HEK293 (cell line): ENCODE measurements at regions not wholly inside any gene's neighbourhood (a gene's known extent, or its start where the extent isn't known, plus 50 kb on each side); places are given as distances from the start of the nearest gene placed in this dataset.

Source experiments
- CTCF ChIA-PET: fragments of 350-600 bp; formaldehyde crosslinking; extraction: SDS; loops from one replicate; lab custom pipeline; 2021; ENCODE audit warnings: antibody characterized with exemption; lab: Yijun Ruan, JAX
- POLR2A ChIA-PET: fragments of 300-600 bp; formaldehyde crosslinking; extraction: SDS; loops from one replicate; lab custom pipeline; 2020; ENCODE audit warnings: antibody characterized with exemption, inconsistent platforms; lab: Yijun Ruan, JAX
- H3K27ac ChIP-seq: fragments of 200-500 bp; sonication (Bioruptor generic); 2 replicates; pipeline ENCODE4 v1.5.1; 2014; ENCODE audit warnings: low read depth, low read length, control low read depth, inconsistent platforms; ENCODE audit errors: extremely low read depth
- H3K36me3 ChIP-seq, 2 experiments: fragments of 200-500 bp in 1 of 2; sonication (Bioruptor generic) in 1 of 2; 1 replicate in 1 of 2; 2 replicates in 1 of 2; pipeline ENCODE4 v1.5.1; 2014 to 2017; ENCODE audit warnings: inconsistent platforms in 2 of 2, low read length in 2 of 2; ENCODE audit not compliant: control insufficient read depth in 2 of 2, insufficient read depth in 1 of 2
- H3K4me1 ChIP-seq: fragments of 200-500 bp; sonication (Bioruptor generic); 2 replicates; pipeline ENCODE4 v1.5.1; 2014; ENCODE audit warnings: mild to moderate bottlenecking, low read length, inconsistent platforms; ENCODE audit not compliant: control insufficient read depth, insufficient read depth
- H3K4me3 ChIP-seq: 2 replicates; pipeline ENCODE4 v1.5.1; 2011; ENCODE audit warnings: low read depth, mild to moderate bottlenecking, control low read depth, low read length, moderate library complexity
- H3K9me3 ChIP-seq: fragments of 200-500 bp; sonication (Bioruptor generic); 2 replicates; pipeline ENCODE4 v1.5.1; 2014; ENCODE audit warnings: low read depth, low read length, inconsistent platforms; ENCODE audit not compliant: control insufficient read depth, insufficient read depth
- FEZF1 ChIP-seq: fragments of 450-650 bp; formaldehyde crosslinking; IDR thresholded peaks from 2 replicates; pipeline ENCODE4 v1.5.1; 2016; ENCODE audit warnings: missing biosample characterization, missing genetic modification characterization
- SP3 ChIP-seq: fragments of 450-650 bp; formaldehyde crosslinking; IDR thresholded peaks from 2 replicates; pipeline ENCODE4 v1.5.1; 2016; ENCODE audit warnings: missing biosample characterization, missing genetic modification characterization
- TCF7L2 ChIP-seq: IDR thresholded peaks from 2 replicates; pipeline ENCODE4 v1.6.1; 2011; ENCODE audit warnings: low read depth, mild to moderate bottlenecking, inconsistent platforms, low read length, moderate library complexity, borderline replicate concordance
- ZBTB48 ChIP-seq: fragments of 450-650 bp; formaldehyde crosslinking; IDR thresholded peaks from 2 replicates; pipeline ENCODE4 v1.5.1; 2016; ENCODE audit warnings: missing biosample characterization, missing genetic modification characterization
- ZNF140 ChIP-seq: fragments of 450-650 bp; formaldehyde crosslinking; IDR thresholded peaks from 2 replicates; pipeline ENCODE4 v1.5.1; 2016; ENCODE audit warnings: missing biosample characterization, missing genetic modification characterization
- ZNF155 ChIP-seq: fragments of 450-650 bp; formaldehyde crosslinking; IDR thresholded peaks from 2 replicates; pipeline ENCODE4 v1.5.1; 2016; ENCODE audit warnings: missing biosample characterization, missing genetic modification characterization
- ZNF48 ChIP-seq: fragments of 450-650 bp; formaldehyde crosslinking; IDR thresholded peaks from 2 replicates; pipeline ENCODE4 v1.5.1; 2016; ENCODE audit warnings: missing biosample characterization, missing genetic modification characterization
- ZNF530 ChIP-seq: fragments of 450-650 bp; formaldehyde crosslinking; IDR thresholded peaks from 2 replicates; pipeline ENCODE4 v1.5.1; 2016; ENCODE audit warnings: low read depth, missing biosample characterization, missing genetic modification characterization
- TF ChIP-seq, protein P1 (sequence below): fragments of 450-650 bp; formaldehyde crosslinking; IDR thresholded peaks from 2 replicates; pipeline ENCODE4 v1.5.1; 2016; ENCODE audit warnings: missing biosample characterization, missing genetic modification characterization
- TF ChIP-seq, protein P2 (sequence below): fragments of 450-650 bp; formaldehyde crosslinking; IDR thresholded peaks from 2 replicates; pipeline ENCODE4 v1.5.1; 2016; ENCODE audit warnings: missing biosample characterization, missing genetic modification characterization
- TF ChIP-seq, protein P3 (sequence below): fragments of 450-650 bp; IDR thresholded peaks from 2 replicates; pipeline ENCODE4 v1.5.1; 2018; ENCODE audit warnings: missing biosample characterization, missing genetic modification characterization
- TF ChIP-seq, protein P4 (sequence below): fragments of 450-650 bp; formaldehyde crosslinking; IDR thresholded peaks from 2 replicates; pipeline ENCODE4 v1.5.1; 2016; ENCODE audit warnings: missing biosample characterization, missing genetic modification characterization
- TF ChIP-seq, protein P5 (sequence below): fragments of 450-650 bp; formaldehyde crosslinking; IDR thresholded peaks from 2 replicates; pipeline ENCODE4 v1.5.1; 2016; ENCODE audit warnings: missing biosample characterization, missing genetic modification characterization
- TF ChIP-seq, protein P6 (sequence below): fragments of 450-650 bp; formaldehyde crosslinking; IDR thresholded peaks from 2 replicates; pipeline ENCODE4 v1.5.1; 2016; ENCODE audit warnings: missing biosample characterization, missing genetic modification characterization
- TF ChIP-seq, protein P7 (sequence below): fragments of 450-650 bp; formaldehyde crosslinking; IDR thresholded peaks from 2 replicates; pipeline ENCODE4 v1.5.1; 2016; ENCODE audit warnings: missing biosample characterization, missing genetic modification characterization

DNA sequence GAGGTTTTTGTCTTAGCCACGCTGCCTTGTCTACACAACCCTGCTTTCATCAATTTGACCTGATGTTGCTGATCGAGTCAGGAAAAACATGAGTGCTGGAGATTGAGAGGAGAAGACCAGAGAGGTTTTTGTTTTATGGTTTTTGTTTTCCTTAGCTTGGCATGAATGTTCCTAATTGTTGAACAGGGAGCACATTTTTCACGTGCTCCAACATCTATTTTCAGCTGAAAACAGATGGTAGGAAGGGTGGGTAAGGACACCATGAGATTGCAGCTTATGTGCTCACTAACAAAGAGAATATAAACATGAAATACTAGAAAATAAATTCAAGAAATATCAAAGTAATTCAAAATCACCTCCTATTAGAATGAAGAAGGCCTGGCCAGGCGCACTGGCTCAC, 79.9 kb upstream of the LMCD1 start:
- H3K4me3 ChIP-seq, result no peak overlapping the region
- TF ChIP-seq, protein P1, sequence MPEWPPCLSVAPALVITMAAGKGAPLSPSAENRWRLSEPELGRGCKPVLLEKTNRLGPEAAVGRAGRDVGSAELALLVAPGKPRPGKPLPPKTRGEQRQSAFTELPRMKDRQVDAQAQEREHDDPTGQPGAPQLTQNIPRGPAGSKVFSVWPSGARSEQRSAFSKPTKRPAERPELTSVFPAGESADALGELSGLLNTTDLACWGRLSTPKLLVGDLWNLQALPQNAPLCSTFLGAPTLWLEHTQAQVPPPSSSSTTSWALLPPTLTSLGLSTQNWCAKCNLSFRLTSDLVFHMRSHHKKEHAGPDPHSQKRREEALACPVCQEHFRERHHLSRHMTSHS (tag by site-specific recombination), result no peak
- TF ChIP-seq, protein P2, sequence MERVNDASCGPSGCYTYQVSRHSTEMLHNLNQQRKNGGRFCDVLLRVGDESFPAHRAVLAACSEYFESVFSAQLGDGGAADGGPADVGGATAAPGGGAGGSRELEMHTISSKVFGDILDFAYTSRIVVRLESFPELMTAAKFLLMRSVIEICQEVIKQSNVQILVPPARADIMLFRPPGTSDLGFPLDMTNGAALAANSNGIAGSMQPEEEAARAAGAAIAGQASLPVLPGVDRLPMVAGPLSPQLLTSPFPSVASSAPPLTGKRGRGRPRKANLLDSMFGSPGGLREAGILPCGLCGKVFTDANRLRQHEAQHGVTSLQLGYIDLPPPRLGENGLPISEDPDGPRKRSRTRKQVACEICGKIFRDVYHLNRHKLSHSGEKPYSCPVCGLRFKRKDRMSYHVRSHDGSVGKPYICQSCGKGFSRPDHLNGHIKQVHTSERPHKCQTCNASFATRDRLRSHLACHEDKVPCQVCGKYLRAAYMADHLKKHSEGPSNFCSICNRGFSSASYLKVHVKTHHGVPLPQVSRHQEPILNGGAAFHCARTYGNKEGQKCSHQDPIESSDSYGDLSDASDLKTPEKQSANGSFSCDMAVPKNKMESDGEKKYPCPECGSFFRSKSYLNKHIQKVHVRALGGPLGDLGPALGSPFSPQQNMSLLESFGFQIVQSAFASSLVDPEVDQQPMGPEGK, result no peak
- no peak for TF ChIP-seq ZBTB48 (tag by site-specific recombination)
- no peak for TF ChIP-seq ZNF155 (tag by site-specific recombination)
- TF ChIP-seq, protein P3, sequence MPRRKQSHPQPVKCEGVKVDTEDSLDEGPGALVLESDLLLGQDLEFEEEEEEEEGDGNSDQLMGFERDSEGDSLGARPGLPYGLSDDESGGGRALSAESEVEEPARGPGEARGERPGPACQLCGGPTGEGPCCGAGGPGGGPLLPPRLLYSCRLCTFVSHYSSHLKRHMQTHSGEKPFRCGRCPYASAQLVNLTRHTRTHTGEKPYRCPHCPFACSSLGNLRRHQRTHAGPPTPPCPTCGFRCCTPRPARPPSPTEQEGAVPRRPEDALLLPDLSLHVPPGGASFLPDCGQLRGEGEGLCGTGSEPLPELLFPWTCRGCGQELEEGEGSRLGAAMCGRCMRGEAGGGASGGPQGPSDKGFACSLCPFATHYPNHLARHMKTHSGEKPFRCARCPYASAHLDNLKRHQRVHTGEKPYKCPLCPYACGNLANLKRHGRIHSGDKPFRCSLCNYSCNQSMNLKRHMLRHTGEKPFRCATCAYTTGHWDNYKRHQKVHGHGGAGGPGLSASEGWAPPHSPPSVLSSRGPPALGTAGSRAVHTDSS (tag by site-specific recombination), result no peak
- TF ChIP-seq, protein P4, sequence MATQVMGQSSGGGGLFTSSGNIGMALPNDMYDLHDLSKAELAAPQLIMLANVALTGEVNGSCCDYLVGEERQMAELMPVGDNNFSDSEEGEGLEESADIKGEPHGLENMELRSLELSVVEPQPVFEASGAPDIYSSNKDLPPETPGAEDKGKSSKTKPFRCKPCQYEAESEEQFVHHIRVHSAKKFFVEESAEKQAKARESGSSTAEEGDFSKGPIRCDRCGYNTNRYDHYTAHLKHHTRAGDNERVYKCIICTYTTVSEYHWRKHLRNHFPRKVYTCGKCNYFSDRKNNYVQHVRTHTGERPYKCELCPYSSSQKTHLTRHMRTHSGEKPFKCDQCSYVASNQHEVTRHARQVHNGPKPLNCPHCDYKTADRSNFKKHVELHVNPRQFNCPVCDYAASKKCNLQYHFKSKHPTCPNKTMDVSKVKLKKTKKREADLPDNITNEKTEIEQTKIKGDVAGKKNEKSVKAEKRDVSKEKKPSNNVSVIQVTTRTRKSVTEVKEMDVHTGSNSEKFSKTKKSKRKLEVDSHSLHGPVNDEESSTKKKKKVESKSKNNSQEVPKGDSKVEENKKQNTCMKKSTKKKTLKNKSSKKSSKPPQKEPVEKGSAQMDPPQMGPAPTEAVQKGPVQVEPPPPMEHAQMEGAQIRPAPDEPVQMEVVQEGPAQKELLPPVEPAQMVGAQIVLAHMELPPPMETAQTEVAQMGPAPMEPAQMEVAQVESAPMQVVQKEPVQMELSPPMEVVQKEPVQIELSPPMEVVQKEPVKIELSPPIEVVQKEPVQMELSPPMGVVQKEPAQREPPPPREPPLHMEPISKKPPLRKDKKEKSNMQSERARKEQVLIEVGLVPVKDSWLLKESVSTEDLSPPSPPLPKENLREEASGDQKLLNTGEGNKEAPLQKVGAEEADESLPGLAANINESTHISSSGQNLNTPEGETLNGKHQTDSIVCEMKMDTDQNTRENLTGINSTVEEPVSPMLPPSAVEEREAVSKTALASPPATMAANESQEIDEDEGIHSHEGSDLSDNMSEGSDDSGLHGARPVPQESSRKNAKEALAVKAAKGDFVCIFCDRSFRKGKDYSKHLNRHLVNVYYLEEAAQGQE (tag by site-specific recombination), result no peak
- no peak for TF ChIP-seq ZNF48 (tag by site-specific recombination)
- TF ChIP-seq ZNF140 (tag by site-specific recombination), result no peak
- no peak for TF ChIP-seq SP3
- TF ChIP-seq, protein P5, sequence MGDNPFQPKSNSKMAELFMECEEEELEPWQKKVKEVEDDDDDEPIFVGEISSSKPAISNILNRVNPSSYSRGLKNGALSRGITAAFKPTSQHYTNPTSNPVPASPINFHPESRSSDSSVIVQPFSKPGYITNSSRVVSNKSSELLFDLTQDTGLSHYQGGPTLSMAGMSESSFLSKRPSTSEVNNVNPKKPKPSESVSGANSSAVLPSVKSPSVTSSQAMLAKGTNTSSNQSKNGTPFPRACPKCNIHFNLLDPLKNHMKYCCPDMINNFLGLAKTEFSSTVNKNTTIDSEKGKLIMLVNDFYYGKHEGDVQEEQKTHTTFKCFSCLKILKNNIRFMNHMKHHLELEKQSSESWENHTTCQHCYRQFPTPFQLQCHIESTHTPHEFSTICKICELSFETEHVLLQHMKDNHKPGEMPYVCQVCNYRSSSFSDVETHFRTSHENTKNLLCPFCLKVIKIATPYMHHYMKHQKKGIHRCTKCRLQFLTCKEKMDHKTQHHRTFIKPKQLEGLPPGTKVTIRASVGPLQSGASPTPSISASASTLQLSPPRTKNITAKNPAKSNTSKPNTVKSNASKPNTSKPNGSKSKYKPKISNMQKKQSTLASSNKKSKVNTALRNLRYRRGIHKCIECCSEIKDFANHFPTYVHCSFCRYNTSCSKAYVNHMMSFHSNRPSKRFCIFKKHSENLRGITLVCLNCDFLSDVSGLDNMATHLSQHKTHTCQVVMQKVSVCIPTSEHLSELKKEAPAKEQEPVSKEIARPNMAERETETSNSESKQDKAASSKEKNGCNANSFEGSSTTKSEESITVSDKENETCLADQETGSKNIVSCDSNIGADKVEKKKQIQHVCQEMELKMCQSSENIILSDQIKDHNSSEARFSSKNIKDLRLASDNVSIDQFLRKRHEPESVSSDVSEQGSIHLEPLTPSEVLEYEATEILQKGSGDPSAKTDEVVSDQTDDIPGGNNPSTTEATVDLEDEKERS (tag by site-specific recombination), result no peak
- TF ChIP-seq, protein P6, sequence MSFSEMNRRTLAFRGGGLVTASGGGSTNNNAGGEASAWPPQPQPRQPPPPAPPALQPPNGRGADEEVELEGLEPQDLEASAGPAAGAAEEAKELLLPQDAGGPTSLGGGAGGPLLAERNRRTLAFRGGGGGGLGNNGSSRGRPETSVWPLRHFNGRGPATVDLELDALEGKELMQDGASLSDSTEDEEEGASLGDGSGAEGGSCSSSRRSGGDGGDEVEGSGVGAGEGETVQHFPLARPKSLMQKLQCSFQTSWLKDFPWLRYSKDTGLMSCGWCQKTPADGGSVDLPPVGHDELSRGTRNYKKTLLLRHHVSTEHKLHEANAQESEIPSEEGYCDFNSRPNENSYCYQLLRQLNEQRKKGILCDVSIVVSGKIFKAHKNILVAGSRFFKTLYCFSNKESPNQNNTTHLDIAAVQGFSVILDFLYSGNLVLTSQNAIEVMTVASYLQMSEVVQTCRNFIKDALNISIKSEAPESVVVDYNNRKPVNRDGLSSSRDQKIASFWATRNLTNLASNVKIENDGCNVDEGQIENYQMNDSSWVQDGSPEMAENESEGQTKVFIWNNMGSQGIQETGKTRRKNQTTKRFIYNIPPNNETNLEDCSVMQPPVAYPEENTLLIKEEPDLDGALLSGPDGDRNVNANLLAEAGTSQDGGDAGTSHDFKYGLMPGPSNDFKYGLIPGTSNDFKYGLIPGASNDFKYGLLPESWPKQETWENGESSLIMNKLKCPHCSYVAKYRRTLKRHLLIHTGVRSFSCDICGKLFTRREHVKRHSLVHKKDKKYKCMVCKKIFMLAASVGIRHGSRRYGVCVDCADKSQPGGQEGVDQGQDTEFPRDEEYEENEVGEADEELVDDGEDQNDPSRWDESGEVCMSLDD (tag by site-specific recombination), result no peak
- TF ChIP-seq TCF7L2, result no peak
- no peak for TF ChIP-seq ZNF530
- TF ChIP-seq, protein P7, sequence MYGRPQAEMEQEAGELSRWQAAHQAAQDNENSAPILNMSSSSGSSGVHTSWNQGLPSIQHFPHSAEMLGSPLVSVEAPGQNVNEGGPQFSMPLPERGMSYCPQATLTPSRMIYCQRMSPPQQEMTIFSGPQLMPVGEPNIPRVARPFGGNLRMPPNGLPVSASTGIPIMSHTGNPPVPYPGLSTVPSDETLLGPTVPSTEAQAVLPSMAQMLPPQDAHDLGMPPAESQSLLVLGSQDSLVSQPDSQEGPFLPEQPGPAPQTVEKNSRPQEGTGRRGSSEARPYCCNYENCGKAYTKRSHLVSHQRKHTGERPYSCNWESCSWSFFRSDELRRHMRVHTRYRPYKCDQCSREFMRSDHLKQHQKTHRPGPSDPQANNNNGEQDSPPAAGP, result no peak
- no peak for TF ChIP-seq FEZF1 (tag by site-specific recombination)
- CTCF ChIA-PET, result interaction anchor here (0.7 to 1.1 kb wide), 4 partner anchors 11 to 1740 kb away, joined by 3 to 5 read pairs (median 4); no protein-coding TSS in a partner anchor
- H3K4me1 ChIP-seq, result no peaks in the 10 kb centered on the region
- H3K9me3 ChIP-seq, result no peaks in the 10 kb centered on the region; the same call in 1 of the 2 replicates
- H3K27ac ChIP-seq, result no peak overlapping the region
- no peaks in the 10 kb centered on the region for H3K36me3 ChIP-seq
- POLR2A ChIA-PET, result no interaction called here
